Choroid plexus epithelial cell (primary cell): ENCODE measurements at regions not wholly inside any gene's neighbourhood (a gene's known extent, or its start where the extent isn't known, plus 50 kb on each side); places are given as distances from the start of the nearest gene placed in this dataset.
A peak's percentile ranks its signal among the peaks of the same experiment; 100 is the strongest.
"Not testable (repeated sequence)": the region's sequence is repeated elsewhere in the genome, so short reads cannot be mapped to it uniquely, and the experiment has no call there.

Source experiments
- DNase-seq: peaks from one replicate; pipeline ENCODE4 v3.0.0-alpha.2; 2010; ENCODE audit warnings: low read depth
- H3K4me3 ChIP-seq: 2 replicates; pipeline ENCODE4 v1.5.1; 2011; ENCODE audit warnings: low read depth, mild to moderate bottlenecking, control low read depth, low read length, moderate library complexity
- CTCF ChIP-seq: conservative IDR thresholded peaks from 2 replicates; pipeline ENCODE4 v1.5.1; 2011; ENCODE audit warnings: low read depth, mild to moderate bottlenecking, control low read depth, inconsistent platforms, low read length, moderate library complexity

- TF ChIP-seq CTCF = no peak
- no peak overlapping the region for H3K4me3 ChIP-seq
- DNase-seq = peak; percentile 6
Measured at GRCh38 chr4:137909529-137910309, 332.4 kb downstream of the SLC7A11 start.

- TF ChIP-seq CTCF = no peak
- H3K4me3 ChIP-seq = no peak overlapping the region
- peak; percentile 14 for DNase-seq
Measured at GRCh38 chr4:137905930-137906329, 336.2 kb downstream of the SLC7A11 start.

GRCh38 chr4:137901114-137901513 is 341.0 kb downstream of the SLC7A11 start:
- no peak for DNase-seq
- no peak for TF ChIP-seq CTCF
- H3K4me3 ChIP-seq = no peak overlapping the region

- DNase-seq = peak; percentile 31
- TF ChIP-seq CTCF = no peak
- H3K4me3 ChIP-seq = no peak overlapping the region
Measured at GRCh38 chr4:137896221-137896737, 345.9 kb downstream of the SLC7A11 start.

GRCh38 chr4:137895515-137895914 is 346.6 kb downstream of the SLC7A11 start:
- DNase-seq, H3K4me3 ChIP-seq: not testable (repeated sequence)

- H3K4me3 ChIP-seq = no peak overlapping the region
- no peak for TF ChIP-seq CTCF
- DNase-seq = peak; percentile 22
Measured at GRCh38 chr4:137892134-137892533, 350.0 kb downstream of the SLC7A11 start.

GRCh38 chr4:137890812-137891211 is 351.3 kb downstream of the SLC7A11 start:
- no peak overlapping the region for H3K4me3 ChIP-seq
- no peak for TF ChIP-seq CTCF
- DNase-seq = no peak
